GM12865 (cell line): ENCODE measurements at regions not wholly inside any gene's neighbourhood (a gene's known extent, or its start where the extent isn't known, plus 50 kb on each side); places are given as distances from the start of the nearest gene placed in this dataset.

ENCODE experiments used
- DNase-seq: peaks from one replicate; pipeline ENCODE4 v3.0.0; 2010; ENCODE audit warnings: low read depth
- H3K4me3 ChIP-seq: 2 replicates; pipeline ENCODE4 v1.5.1; 2011; ENCODE audit warnings: mild to moderate bottlenecking, low read depth, low read length, control low read depth
- TF ChIP-seq, protein P1 (sequence below): IDR thresholded peaks from 2 replicates; pipeline ENCODE4 v1.5.1; 2011; ENCODE audit warnings: low read length, control low read depth, low read depth, inconsistent platforms; ENCODE audit not compliant: insufficient read depth; ENCODE audit errors: missing control alignments

DNA sequence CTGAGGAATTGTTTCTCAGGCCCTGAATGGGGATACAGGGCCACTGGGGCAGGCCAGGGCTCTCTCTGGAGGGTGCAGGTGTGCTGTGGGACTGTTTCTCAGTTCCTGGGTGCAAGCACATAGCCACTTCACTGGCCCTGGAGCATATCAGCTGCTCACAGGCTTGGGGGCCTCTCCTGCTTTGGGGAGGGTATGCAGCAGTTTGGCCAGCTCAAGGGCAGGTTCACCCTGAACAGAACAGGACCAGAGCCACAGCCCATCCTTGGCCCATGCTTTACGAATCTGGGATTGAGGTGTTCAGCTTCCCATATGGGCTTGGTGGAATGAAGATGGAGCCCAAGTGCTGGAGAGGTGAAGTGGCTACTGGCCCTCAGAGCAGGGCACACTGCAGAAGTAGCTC is 186.5 kb downstream of the FBXO8 start:
- no peak for DNase-seq
- TF ChIP-seq, protein P1, sequence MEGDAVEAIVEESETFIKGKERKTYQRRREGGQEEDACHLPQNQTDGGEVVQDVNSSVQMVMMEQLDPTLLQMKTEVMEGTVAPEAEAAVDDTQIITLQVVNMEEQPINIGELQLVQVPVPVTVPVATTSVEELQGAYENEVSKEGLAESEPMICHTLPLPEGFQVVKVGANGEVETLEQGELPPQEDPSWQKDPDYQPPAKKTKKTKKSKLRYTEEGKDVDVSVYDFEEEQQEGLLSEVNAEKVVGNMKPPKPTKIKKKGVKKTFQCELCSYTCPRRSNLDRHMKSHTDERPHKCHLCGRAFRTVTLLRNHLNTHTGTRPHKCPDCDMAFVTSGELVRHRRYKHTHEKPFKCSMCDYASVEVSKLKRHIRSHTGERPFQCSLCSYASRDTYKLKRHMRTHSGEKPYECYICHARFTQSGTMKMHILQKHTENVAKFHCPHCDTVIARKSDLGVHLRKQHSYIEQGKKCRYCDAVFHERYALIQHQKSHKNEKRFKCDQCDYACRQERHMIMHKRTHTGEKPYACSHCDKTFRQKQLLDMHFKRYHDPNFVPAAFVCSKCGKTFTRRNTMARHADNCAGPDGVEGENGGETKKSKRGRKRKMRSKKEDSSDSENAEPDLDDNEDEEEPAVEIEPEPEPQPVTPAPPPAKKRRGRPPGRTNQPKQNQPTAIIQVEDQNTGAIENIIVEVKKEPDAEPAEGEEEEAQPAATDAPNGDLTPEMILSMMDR: no peak
- H3K4me3 ChIP-seq: no peak overlapping the region

DNA sequence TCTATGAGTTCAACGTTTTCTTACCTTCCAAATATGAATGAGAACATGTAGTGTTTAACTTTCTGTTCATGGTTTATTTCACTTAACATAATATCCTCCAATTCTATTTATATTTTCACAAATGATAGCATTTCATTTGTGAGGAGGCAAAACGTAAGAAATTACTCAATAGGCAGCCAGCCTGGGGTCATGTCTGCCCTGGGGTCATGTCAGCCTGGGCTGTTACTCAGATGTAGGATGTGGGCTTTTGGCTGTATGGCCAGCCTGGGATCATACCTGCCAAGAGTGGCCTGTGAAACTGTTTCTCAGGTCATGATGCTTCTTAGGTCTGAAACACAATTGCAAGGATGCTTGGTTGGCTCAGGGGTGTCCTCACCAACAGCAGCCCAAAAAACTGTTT is 187.0 kb downstream of the FBXO8 start:
- TF ChIP-seq, protein P1: no peak
- no peak for DNase-seq
- H3K4me3 ChIP-seq: no peak overlapping the region

DNA sequence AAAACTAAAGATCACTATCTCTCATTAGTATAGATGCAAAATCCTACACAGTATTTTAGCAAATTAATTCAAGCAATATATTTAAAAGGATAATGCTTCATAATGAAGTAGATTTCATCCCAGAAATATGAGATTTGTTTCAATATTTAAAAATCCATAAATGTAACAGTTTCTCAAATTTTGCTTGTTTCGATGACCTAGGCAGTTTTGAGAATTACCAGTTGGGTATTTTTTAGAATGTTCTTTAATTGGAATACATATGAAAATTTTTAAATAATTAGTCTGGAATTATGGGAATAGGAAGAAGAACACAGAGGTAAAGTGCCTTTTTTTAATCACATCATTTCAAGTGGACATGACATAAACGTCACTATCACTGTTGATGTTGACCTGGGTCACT is 192.3 kb downstream of the FBXO8 start:
- no peak overlapping the region for H3K4me3 ChIP-seq
- TF ChIP-seq, protein P1: no peak
- no peak for DNase-seq

DNA sequence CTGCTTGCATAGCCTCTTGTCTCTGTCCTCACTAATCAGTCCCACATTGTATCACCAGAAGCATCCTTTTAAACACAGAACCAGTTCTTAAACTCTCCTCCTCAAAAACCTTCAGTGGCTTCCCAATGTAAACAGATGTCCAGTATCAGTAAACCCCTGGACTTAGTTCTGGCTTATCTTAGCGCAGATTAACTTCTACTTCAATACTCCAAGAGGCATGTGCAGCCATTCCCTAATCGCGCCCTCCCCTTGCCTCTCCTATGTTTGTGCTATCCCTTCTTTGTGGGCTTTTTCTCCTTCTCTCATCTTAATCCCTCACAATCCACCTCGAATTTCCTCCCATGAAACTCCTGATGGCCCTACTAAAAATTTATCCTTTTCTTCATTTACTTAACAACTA is 193.8 kb downstream of the FBXO8 start:
- no peak overlapping the region for H3K4me3 ChIP-seq
- DNase-seq: no peak
- TF ChIP-seq, protein P1: no peak

DNA sequence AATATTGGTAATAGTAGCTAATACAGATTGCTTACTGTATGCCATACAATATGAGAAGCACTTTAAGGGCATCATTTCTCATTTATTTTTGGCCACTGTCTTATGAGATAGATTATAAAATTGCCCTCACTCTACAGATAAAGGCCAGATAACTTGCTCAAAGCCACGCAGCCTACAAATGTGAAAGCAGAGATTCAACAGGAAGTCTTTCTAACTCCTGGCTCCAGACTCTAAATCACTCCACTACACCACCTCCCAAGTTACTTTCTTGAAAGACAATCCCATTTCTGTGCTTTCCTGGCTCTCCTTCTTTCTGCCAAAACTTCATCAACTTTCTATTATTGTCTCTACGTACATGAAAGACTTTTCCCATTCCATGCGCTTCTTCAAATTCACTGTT is 194.7 kb downstream of the FBXO8 start:
- DNase-seq: no peak
- no peak overlapping the region for H3K4me3 ChIP-seq

DNA sequence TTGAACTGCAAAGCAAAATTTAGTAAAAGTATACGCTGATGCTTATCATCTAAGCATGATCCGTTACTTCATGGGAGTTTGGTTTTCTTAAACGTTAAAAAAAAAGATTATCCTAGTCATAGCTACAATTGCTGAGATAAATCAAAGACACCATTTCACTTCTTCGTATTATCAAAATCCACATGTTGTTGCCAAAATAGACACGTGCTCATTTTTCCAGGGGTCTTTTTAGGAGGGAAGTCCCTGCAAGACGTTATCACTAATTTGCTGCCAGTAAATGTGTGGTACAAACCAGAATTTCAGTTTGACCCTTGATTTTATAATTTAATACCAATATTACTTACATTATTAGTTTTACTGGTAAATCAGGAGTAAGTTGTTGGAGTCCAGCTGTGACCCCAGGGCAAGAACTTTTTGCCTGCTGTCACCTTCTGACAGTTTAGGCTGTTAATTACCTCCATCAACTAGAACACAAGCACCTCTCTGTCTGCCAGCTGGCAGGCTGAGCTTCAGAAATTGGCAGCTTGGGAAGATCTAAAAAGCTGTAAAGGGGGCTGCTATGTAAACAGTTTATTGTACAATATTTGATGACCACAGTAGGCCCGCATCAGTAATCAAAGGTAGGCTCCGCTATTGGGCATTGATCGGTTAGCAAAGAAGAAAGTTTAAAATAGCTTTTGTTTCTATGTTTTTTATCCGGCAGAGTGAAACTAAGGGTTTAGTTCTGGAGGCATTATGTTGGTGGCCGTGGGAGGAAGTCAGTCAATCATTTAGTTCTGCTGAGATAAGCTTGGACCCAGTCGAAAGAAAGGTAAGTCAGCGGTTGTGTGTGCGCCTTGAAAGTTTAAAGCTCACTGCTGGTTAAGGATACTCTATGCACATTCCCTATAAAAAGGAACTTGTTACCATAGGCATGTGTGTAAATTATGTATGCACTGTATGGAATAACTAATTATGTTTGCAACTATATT is 196.4 kb downstream of the FBXO8 start:
- TF ChIP-seq, protein P1: no peak
- DNase-seq: no peak
- H3K4me3 ChIP-seq: no peak overlapping the region

More for the DNA sequence above, 194.7 kb downstream of the FBXO8 start:
- TF ChIP-seq, protein P1: no peak
